ENCODE measurements at regions not wholly inside any gene's neighbourhood (a gene's known extent, or its start where the extent isn't known, plus 50 kb on each side); places are given as distances from the start of the nearest gene placed in this dataset.
"Not testable (repeated sequence)": the region's sequence is repeated elsewhere in the genome, so short reads cannot be mapped to it uniquely, and the experiment has no call there.

GRCh38 chr2:212871597-212871996, 279.8 kb downstream of the IKZF2 start:
- DNase-seq (ENCODE audit: low spot score): no peak

GRCh38 chr2:212864186-212864585, 287.2 kb downstream of the IKZF2 start:
- no peak for DNase-seq (ENCODE audit: low spot score)

GRCh38 chr2:212863185-212863588, 288.2 kb downstream of the IKZF2 start:
- peak; percentile 4 for DNase-seq (ENCODE audit: low spot score)

GRCh38 chr2:212858496-212858895, 292.9 kb downstream of the IKZF2 start:
- DNase-seq (ENCODE audit: low spot score): no peak

GRCh38 chr2:212854771-212855170, 296.6 kb downstream of the IKZF2 start:
- no peak for DNase-seq (ENCODE audit: low spot score)

- DNase-seq (ENCODE audit: low spot score): no peak
Observed at GRCh38 chr2:212854116-212854515, 297.3 kb downstream of the IKZF2 start.

- no peak for DNase-seq (ENCODE audit: low spot score)
Observed at GRCh38 chr2:212845941-212846340, 305.5 kb downstream of the IKZF2 start.

GRCh38 chr2:212843409-212844199, 305.0 kb upstream of the ERBB4 start:
- DNase-seq (ENCODE audit: low spot score): no peak

- DNase-seq (ENCODE audit: low spot score): no peak
Observed at GRCh38 chr2:212842544-212843185, 304.1 kb upstream of the ERBB4 start.

- DNase-seq (ENCODE audit: low spot score): no peak
Observed at GRCh38 chr2:212841460-212841859, 302.9 kb upstream of the ERBB4 start.

- DNase-seq (ENCODE audit: low spot score): no peak
Observed at GRCh38 chr2:212832211-212833195, 293.9 kb upstream of the ERBB4 start.

GRCh38 chr2:212831671-212832199, 293.1 kb upstream of the ERBB4 start:
- no peak for DNase-seq (ENCODE audit: low spot score)

- no peak for DNase-seq (ENCODE audit: low spot score)
Observed at GRCh38 chr2:212816267-212816666, 277.7 kb upstream of the ERBB4 start.

GRCh38 chr2:212815453-212815852, 276.9 kb upstream of the ERBB4 start:
- no peak for DNase-seq (ENCODE audit: low spot score)

GRCh38 chr2:212814941-212815340, 276.3 kb upstream of the ERBB4 start:
- DNase-seq (ENCODE audit: low spot score): no peak

- no peak for DNase-seq (ENCODE audit: low spot score)
Observed at GRCh38 chr2:212811921-212812320, 273.3 kb upstream of the ERBB4 start.

GRCh38 chr2:212811036-212811805, 272.6 kb upstream of the ERBB4 start:
- DNase-seq (ENCODE audit: low spot score): no peak

- DNase-seq (ENCODE audit: low spot score): no peak
Observed at GRCh38 chr2:212797484-212798205, 259.0 kb upstream of the ERBB4 start.

GRCh38 chr2:212794471-212794870, 255.9 kb upstream of the ERBB4 start:
- DNase-seq (ENCODE audit: low spot score): no peak

- DNase-seq (ENCODE audit: low spot score): no peak
Observed at GRCh38 chr2:212791569-212791968, 253.0 kb upstream of the ERBB4 start.

GRCh38 chr2:212786088-212786487, 247.5 kb upstream of the ERBB4 start:
- DNase-seq (ENCODE audit: low spot score): not testable (repeated sequence)
